ENCODE measurements at regions not wholly inside any gene's neighbourhood (a gene's known extent, or its start where the extent isn't known, plus 50 kb on each side); places are given as distances from the start of the nearest gene placed in this dataset.
"Not testable (repeated sequence)": the region's sequence is repeated elsewhere in the genome, so short reads cannot be mapped to it uniquely, and the experiment has no call there.

DNA sequence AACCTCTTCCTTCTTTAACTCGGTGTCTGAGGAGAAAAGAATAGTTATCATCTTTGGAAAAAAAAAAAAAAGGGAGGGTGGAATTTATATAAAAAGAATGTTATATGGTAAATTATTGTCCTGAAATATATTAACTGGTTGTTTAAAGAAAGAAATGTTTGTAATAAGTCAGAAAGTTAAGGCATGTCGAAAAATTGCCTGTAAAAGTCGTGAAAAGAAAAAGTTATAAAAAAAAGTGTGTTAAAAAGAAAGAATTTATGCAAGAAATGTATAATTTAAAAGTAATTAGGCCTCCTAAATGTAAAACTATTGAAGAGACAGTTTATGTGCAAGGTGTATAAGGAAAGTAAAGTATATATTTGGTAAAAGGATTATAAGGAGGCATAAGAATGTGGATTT, 130.5 kb upstream of the SEMA6A start:
- TF ChIP-seq, protein P1, sequence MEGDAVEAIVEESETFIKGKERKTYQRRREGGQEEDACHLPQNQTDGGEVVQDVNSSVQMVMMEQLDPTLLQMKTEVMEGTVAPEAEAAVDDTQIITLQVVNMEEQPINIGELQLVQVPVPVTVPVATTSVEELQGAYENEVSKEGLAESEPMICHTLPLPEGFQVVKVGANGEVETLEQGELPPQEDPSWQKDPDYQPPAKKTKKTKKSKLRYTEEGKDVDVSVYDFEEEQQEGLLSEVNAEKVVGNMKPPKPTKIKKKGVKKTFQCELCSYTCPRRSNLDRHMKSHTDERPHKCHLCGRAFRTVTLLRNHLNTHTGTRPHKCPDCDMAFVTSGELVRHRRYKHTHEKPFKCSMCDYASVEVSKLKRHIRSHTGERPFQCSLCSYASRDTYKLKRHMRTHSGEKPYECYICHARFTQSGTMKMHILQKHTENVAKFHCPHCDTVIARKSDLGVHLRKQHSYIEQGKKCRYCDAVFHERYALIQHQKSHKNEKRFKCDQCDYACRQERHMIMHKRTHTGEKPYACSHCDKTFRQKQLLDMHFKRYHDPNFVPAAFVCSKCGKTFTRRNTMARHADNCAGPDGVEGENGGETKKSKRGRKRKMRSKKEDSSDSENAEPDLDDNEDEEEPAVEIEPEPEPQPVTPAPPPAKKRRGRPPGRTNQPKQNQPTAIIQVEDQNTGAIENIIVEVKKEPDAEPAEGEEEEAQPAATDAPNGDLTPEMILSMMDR (IDR thresholded peaks at IDR 0.05): not testable (repeated sequence)
- TF ChIP-seq, protein P2, sequence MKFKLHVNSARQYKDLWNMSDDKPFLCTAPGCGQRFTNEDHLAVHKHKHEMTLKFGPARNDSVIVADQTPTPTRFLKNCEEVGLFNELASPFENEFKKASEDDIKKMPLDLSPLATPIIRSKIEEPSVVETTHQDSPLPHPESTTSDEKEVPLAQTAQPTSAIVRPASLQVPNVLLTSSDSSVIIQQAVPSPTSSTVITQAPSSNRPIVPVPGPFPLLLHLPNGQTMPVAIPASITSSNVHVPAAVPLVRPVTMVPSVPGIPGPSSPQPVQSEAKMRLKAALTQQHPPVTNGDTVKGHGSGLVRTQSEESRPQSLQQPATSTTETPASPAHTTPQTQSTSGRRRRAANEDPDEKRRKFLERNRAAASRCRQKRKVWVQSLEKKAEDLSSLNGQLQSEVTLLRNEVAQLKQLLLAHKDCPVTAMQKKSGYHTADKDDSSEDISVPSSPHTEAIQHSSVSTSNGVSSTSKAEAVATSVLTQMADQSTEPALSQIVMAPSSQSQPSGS (CRISPR knock-in tag; IDR thresholded peaks at IDR 0.05; ENCODE audit: borderline replicate concordance, low read depth): not testable (repeated sequence)
- TF ChIP-seq ZNF121 (CRISPR knock-in tag; IDR thresholded peaks at IDR 0.05); NR2C2 (CRISPR knock-in tag; IDR thresholded peaks at IDR 0.05); TEAD4 (CRISPR knock-in tag; IDR thresholded peaks at IDR 0.05); CREB1 (CRISPR knock-in tag; IDR thresholded peaks at IDR 0.05); NR3C1 (CRISPR knock-in tag; conservative IDR thresholded peaks at IDR 0.05; ENCODE audit: low read depth); FOXP1 (CRISPR knock-in tag; IDR thresholded peaks at IDR 0.05; ENCODE audit: borderline replicate concordance): not testable (repeated sequence)
- TF ChIP-seq, protein P3, sequence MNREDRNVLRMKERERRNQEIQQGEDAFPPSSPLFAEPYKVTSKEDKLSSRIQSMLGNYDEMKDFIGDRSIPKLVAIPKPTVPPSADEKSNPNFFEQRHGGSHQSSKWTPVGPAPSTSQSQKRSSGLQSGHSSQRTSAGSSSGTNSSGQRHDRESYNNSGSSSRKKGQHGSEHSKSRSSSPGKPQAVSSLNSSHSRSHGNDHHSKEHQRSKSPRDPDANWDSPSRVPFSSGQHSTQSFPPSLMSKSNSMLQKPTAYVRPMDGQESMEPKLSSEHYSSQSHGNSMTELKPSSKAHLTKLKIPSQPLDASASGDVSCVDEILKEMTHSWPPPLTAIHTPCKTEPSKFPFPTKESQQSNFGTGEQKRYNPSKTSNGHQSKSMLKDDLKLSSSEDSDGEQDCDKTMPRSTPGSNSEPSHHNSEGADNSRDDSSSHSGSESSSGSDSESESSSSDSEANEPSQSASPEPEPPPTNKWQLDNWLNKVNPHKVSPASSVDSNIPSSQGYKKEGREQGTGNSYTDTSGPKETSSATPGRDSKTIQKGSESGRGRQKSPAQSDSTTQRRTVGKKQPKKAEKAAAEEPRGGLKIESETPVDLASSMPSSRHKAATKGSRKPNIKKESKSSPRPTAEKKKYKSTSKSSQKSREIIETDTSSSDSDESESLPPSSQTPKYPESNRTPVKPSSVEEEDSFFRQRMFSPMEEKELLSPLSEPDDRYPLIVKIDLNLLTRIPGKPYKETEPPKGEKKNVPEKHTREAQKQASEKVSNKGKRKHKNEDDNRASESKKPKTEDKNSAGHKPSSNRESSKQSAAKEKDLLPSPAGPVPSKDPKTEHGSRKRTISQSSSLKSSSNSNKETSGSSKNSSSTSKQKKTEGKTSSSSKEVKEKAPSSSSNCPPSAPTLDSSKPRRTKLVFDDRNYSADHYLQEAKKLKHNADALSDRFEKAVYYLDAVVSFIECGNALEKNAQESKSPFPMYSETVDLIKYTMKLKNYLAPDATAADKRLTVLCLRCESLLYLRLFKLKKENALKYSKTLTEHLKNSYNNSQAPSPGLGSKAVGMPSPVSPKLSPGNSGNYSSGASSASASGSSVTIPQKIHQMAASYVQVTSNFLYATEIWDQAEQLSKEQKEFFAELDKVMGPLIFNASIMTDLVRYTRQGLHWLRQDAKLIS (CRISPR knock-in tag; IDR thresholded peaks at IDR 0.05; ENCODE audit: borderline replicate concordance): not testable (repeated sequence)
- TF ChIP-seq, protein P4, sequence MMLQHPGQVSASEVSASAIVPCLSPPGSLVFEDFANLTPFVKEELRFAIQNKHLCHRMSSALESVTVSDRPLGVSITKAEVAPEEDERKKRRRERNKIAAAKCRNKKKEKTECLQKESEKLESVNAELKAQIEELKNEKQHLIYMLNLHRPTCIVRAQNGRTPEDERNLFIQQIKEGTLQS (CRISPR knock-in tag; conservative IDR thresholded peaks at IDR 0.05): not testable (repeated sequence)
- TF ChIP-seq, protein P5, sequence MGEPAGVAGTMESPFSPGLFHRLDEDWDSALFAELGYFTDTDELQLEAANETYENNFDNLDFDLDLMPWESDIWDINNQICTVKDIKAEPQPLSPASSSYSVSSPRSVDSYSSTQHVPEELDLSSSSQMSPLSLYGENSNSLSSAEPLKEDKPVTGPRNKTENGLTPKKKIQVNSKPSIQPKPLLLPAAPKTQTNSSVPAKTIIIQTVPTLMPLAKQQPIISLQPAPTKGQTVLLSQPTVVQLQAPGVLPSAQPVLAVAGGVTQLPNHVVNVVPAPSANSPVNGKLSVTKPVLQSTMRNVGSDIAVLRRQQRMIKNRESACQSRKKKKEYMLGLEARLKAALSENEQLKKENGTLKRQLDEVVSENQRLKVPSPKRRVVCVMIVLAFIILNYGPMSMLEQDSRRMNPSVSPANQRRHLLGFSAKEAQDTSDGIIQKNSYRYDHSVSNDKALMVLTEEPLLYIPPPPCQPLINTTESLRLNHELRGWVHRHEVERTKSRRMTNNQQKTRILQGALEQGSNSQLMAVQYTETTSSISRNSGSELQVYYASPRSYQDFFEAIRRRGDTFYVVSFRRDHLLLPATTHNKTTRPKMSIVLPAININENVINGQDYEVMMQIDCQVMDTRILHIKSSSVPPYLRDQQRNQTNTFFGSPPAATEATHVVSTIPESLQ (CRISPR knock-in tag; IDR thresholded peaks at IDR 0.05): not testable (repeated sequence)
- TF ChIP-seq, protein P6, sequence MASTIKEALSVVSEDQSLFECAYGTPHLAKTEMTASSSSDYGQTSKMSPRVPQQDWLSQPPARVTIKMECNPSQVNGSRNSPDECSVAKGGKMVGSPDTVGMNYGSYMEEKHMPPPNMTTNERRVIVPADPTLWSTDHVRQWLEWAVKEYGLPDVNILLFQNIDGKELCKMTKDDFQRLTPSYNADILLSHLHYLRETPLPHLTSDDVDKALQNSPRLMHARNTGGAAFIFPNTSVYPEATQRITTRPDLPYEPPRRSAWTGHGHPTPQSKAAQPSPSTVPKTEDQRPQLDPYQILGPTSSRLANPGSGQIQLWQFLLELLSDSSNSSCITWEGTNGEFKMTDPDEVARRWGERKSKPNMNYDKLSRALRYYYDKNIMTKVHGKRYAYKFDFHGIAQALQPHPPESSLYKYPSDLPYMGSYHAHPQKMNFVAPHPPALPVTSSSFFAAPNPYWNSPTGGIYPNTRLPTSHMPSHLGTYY (CRISPR knock-in tag; IDR thresholded peaks at IDR 0.05): not testable (repeated sequence)
- TF ChIP-seq, protein P7, sequence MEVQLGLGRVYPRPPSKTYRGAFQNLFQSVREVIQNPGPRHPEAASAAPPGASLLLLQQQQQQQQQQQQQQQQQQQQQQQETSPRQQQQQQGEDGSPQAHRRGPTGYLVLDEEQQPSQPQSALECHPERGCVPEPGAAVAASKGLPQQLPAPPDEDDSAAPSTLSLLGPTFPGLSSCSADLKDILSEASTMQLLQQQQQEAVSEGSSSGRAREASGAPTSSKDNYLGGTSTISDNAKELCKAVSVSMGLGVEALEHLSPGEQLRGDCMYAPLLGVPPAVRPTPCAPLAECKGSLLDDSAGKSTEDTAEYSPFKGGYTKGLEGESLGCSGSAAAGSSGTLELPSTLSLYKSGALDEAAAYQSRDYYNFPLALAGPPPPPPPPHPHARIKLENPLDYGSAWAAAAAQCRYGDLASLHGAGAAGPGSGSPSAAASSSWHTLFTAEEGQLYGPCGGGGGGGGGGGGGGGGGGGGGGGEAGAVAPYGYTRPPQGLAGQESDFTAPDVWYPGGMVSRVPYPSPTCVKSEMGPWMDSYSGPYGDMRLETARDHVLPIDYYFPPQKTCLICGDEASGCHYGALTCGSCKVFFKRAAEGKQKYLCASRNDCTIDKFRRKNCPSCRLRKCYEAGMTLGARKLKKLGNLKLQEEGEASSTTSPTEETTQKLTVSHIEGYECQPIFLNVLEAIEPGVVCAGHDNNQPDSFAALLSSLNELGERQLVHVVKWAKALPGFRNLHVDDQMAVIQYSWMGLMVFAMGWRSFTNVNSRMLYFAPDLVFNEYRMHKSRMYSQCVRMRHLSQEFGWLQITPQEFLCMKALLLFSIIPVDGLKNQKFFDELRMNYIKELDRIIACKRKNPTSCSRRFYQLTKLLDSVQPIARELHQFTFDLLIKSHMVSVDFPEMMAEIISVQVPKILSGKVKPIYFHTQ (CRISPR knock-in tag; IDR thresholded peaks at IDR 0.05): not testable (repeated sequence)
- TF ChIP-seq, protein P8, sequence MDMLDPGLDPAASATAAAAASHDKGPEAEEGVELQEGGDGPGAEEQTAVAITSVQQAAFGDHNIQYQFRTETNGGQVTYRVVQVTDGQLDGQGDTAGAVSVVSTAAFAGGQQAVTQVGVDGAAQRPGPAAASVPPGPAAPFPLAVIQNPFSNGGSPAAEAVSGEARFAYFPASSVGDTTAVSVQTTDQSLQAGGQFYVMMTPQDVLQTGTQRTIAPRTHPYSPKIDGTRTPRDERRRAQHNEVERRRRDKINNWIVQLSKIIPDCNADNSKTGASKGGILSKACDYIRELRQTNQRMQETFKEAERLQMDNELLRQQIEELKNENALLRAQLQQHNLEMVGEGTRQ (CRISPR knock-in tag; IDR thresholded peaks at IDR 0.05): not testable (repeated sequence)
